HEK293 (cell line): ENCODE measurements at regions not wholly inside any gene's neighbourhood (a gene's known extent, or its start where the extent isn't known, plus 50 kb on each side); places are given as distances from the start of the nearest gene placed in this dataset.
A peak's percentile ranks its signal among the peaks of the same experiment; 100 is the strongest.

Experiments used
- BCL11B ChIP-seq: fragments of 450-650 bp; formaldehyde crosslinking; IDR thresholded peaks from 2 replicates; pipeline ENCODE4 v1.5.1; 2016; ENCODE audit warnings: low read depth, missing biosample characterization, missing genetic modification characterization
- CTCF ChIP-seq: fragments of 450-650 bp; formaldehyde crosslinking; IDR thresholded peaks from 2 replicates; pipeline ENCODE4 v1.5.1; 2016; ENCODE audit warnings: missing biosample characterization, missing genetic modification characterization
- TCF7L2 ChIP-seq: IDR thresholded peaks from 2 replicates; pipeline ENCODE4 v1.6.1; 2011; ENCODE audit warnings: low read depth, mild to moderate bottlenecking, inconsistent platforms, low read length, moderate library complexity, borderline replicate concordance
- YY1 ChIP-seq: fragments of 450-650 bp; formaldehyde crosslinking; IDR thresholded peaks from 2 replicates; pipeline ENCODE4 v1.5.1; 2018; ENCODE audit warnings: missing biosample characterization, missing genetic modification characterization
- ZNF138 ChIP-seq: fragments of 450-650 bp; formaldehyde crosslinking; IDR thresholded peaks from 2 replicates; pipeline ENCODE4 v1.5.1; 2016; ENCODE audit warnings: missing biosample characterization, missing genetic modification characterization, borderline replicate concordance
- ZNF214 ChIP-seq: fragments of 450-650 bp; formaldehyde crosslinking; IDR thresholded peaks from 2 replicates; pipeline ENCODE4 v1.5.1; 2017; ENCODE audit warnings: missing biosample characterization, mild to moderate bottlenecking, missing genetic modification characterization, borderline replicate concordance
- ZNF391 ChIP-seq: fragments of 450-650 bp; formaldehyde crosslinking; IDR thresholded peaks from 2 replicates; pipeline ENCODE4 v1.5.1; 2016; ENCODE audit warnings: low read depth, missing biosample characterization, missing genetic modification characterization, borderline replicate concordance
- ZNF549 ChIP-seq: fragments of 450-650 bp; IDR thresholded peaks from 2 replicates; pipeline ENCODE4 v1.5.1; 2018; ENCODE audit warnings: missing biosample characterization, missing genetic modification characterization, mild to moderate bottlenecking, inconsistent platforms, moderate library complexity
- ZNF639 ChIP-seq: fragments of 450-650 bp; formaldehyde crosslinking; IDR thresholded peaks from 2 replicates; pipeline ENCODE4 v1.5.1; 2016; ENCODE audit warnings: missing biosample characterization, missing genetic modification characterization
- ZNF670 ChIP-seq: fragments of 450-650 bp; formaldehyde crosslinking; IDR thresholded peaks from 2 replicates; pipeline ENCODE4 v1.5.1; 2016; ENCODE audit warnings: missing biosample characterization, missing genetic modification characterization, low read depth
- ZNF777 ChIP-seq: fragments of 450-650 bp; formaldehyde crosslinking; IDR thresholded peaks from 2 replicates; pipeline ENCODE4 v1.5.1; 2017; ENCODE audit warnings: missing biosample characterization, missing genetic modification characterization, borderline replicate concordance
- ZSCAN23 ChIP-seq: fragments of 450-650 bp; formaldehyde crosslinking; IDR thresholded peaks from 2 replicates; pipeline ENCODE4 v1.5.1; 2016; ENCODE audit warnings: missing biosample characterization, missing genetic modification characterization
- TF ChIP-seq, protein P1 (sequence below): fragments of 450-650 bp; IDR thresholded peaks from 2 replicates; pipeline ENCODE4 v1.5.1; 2018; ENCODE audit warnings: missing biosample characterization, missing genetic modification characterization

GRCh38 chr15:98548139-98548971 is 100.0 kb upstream of the IGF1R start:
- TF ChIP-seq CTCF (tag by site-specific recombination) (peak; percentile 63; the same call in 1 of the 2 replicates), BCL11B (tag by site-specific recombination) (peak; percentile 15; the same call in 1 of the 2 replicates), ZNF639 (tag by site-specific recombination) (no peak; the same call in 1 of the 2 replicates), ZNF138 (tag by site-specific recombination) (no peak), TCF7L2 (no peak), YY1 (tag by site-specific recombination) (peak; percentile 55; the same call in 1 of the 2 replicates), ZNF777 (tag by site-specific recombination) (no peak), ZNF214 (tag by site-specific recombination) (no peak), ZNF391 (tag by site-specific recombination) (peak; percentile 55; the same call in 1 of the 2 replicates), ZNF549 (no peak), ZSCAN23 (tag by site-specific recombination) (peak; percentile 86; the same call in 1 of the 2 replicates), ZNF670 (tag by site-specific recombination) (no peak)
- TF ChIP-seq, protein P1, sequence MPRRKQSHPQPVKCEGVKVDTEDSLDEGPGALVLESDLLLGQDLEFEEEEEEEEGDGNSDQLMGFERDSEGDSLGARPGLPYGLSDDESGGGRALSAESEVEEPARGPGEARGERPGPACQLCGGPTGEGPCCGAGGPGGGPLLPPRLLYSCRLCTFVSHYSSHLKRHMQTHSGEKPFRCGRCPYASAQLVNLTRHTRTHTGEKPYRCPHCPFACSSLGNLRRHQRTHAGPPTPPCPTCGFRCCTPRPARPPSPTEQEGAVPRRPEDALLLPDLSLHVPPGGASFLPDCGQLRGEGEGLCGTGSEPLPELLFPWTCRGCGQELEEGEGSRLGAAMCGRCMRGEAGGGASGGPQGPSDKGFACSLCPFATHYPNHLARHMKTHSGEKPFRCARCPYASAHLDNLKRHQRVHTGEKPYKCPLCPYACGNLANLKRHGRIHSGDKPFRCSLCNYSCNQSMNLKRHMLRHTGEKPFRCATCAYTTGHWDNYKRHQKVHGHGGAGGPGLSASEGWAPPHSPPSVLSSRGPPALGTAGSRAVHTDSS (tag by site-specific recombination), result 0 out of 2 replicates have a peak, but pooled peaks have one; percentile 28
